GM12872 (cell line): ENCODE measurements at regions not wholly inside any gene's neighbourhood (a gene's known extent, or its start where the extent isn't known, plus 50 kb on each side); places are given as distances from the start of the nearest gene placed in this dataset.

ENCODE experiments used
- CTCF ChIP-seq: IDR thresholded peaks from 3 replicates; pipeline ENCODE4 v1.5.1; 2011; ENCODE audit warnings: low read depth, mild to moderate bottlenecking, low read length, moderate library complexity; ENCODE audit not compliant: insufficient read depth

- no peak for TF ChIP-seq CTCF
Observed at GRCh38 chr9:13461414-13461991, 182.0 kb upstream of the MPDZ start.

GRCh38 chr9:13459071-13459470 lies 179.6 kb upstream of the MPDZ start:
- TF ChIP-seq CTCF = no peak

GRCh38 chr9:13457795-13458194 lies 178.3 kb upstream of the MPDZ start:
- TF ChIP-seq CTCF = no peak

- TF ChIP-seq CTCF = no peak
Observed at GRCh38 chr9:13450723-13451122, 171.2 kb upstream of the MPDZ start.

GRCh38 chr9:13448482-13448881 lies 169.0 kb upstream of the MPDZ start:
- no peak for TF ChIP-seq CTCF

- TF ChIP-seq CTCF = no peak
Observed at GRCh38 chr9:13447843-13448422, 168.4 kb upstream of the MPDZ start.

GRCh38 chr9:13446938-13447842 lies 167.7 kb upstream of the MPDZ start:
- no peak for TF ChIP-seq CTCF
